DMS79 treated with DMSO at 0.1 percent for 48 hours (cell line): ENCODE measurements at regions not wholly inside any gene's neighbourhood (a gene's known extent, or its start where the extent isn't known, plus 50 kb on each side); places are given as distances from the start of the nearest gene placed in this dataset.

Source experiments
- DNase-seq: peaks from one replicate; lab custom pipeline; 2025; lab: John Stamatoyannopoulos, UW

GRCh38 chr10:133035952-133036351 lies 51.8 kb upstream of the ADGRA1 start:
- DNase-seq: no peak

- DNase-seq: no peak
Measured at GRCh38 chr10:133034762-133035161, 53.0 kb upstream of the ADGRA1 start.

DNA sequence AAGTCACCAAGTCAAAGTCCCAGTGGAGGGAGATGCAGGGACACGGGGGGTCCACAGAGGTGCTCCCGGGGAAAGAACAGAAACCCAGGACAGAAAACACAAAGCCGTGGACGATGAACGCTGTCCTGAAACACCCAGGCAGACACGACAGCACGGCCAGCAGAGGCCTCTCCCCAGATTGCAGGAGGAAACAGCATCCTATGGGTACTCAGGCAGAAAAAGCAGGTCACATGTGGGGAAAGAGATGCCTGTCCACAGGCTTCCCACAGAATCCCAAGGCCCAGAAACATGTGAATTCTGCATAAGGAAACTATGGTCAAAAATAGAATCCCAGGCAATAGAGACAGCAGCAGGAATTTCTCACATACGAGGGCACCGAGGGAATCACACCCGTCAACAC lies 53.6 kb upstream of the ADGRA1 start:
- DNase-seq: no peak

DNA sequence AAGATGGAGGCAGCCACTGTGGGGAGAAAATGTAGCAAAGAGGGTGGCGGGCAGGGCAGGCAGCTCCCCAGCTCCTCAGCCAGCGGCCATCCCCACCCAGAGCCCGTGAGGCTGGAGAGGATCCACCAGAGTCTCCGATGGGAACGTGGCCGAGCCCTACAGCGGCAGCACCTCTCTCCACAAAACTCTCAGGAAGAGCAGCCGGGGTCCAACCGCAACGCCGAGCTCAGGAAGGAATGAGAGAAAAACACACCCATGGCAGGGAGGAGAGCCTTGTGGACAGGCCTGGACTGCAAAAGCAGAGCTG lies 54.0 kb upstream of the ADGRA1 start:
- DNase-seq: no peak

GRCh38 chr10:133032976-133033741 lies 54.6 kb upstream of the ADGRA1 start:
- DNase-seq: no peak

- no peak for DNase-seq
Measured at GRCh38 chr10:133032231-133032630, 55.5 kb upstream of the ADGRA1 start.

- DNase-seq: no peak
Measured at GRCh38 chr10:133031541-133032125, 56.1 kb upstream of the ADGRA1 start.

- peak; percentile 18 for DNase-seq
Measured at GRCh38 chr10:133030781-133031180, 56.9 kb upstream of the ADGRA1 start.

DNA sequence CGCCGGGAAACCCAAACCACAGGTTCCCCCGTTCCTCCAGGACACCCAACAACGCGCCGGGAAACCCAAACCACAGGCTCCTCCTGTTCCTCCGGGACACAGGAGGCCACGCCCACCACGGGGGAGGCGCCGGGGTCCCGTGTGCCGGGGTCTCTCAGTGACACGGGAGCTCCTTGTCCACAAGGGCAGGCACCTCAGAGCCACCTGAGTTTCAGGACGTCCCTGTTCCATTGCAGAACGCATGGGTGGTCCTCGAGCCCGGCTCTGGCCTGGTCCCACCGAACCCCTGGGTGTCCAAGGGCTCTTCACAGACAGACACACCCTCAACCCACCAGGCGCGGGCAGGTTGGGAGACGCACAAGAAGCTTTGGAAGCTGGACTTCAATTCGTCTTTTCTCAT lies 57.6 kb upstream of the ADGRA1 start:
- no peak for DNase-seq

- no peak for DNase-seq
Measured at GRCh38 chr10:133028956-133029355, 58.8 kb upstream of the ADGRA1 start.

DNA sequence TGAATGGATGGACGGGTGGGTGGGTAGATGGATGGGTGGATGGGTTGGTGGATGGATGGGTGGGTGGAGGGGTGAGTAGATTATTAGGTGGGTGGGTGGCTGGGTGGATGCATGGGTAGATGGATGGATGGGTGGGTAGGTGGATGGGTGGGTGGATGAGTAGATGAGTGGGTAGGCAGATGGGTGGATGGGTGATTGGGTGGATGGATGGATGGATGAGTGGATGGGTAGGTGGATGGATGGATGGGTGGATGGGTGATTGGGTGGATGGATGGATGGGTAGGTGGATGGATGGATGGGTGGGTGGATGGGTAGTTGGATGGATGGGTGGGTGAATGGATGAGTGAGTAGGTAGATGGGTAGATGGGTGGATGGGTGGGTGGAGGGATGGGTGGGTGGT lies 59.6 kb upstream of the ADGRA1 start:
- DNase-seq: no peak

GRCh38 chr10:133027482-133027881 lies 60.2 kb upstream of the ADGRA1 start:
- no peak for DNase-seq

GRCh38 chr10:133026726-133027395 lies 60.9 kb upstream of the ADGRA1 start:
- no peak for DNase-seq

DNA sequence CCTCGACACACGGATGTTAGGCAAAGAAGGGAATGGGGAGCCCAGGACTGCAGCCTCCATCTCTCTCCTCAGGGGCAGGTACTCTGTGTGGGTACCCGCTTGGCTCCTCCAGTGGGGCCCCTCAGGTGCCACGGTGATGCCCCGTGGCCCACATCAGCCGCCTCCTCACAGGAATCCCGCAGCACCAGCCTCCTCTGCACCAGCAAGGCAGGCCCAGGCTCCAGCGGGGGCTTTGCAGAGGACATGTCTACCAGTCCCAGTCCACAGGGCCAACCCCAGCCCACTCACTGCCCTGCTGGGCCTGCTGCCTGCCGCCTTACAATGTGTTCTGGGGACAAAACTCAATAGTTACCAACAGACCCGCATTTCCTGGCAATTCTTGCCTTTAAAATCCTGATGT lies 61.6 kb upstream of the ADGRA1 start:
- DNase-seq: no peak

- DNase-seq: no peak
Measured at GRCh38 chr10:133025558-133026090, 62.1 kb upstream of the ADGRA1 start.

- no peak for DNase-seq
Measured at GRCh38 chr10:133024704-133025557, 62.8 kb upstream of the ADGRA1 start.

- no peak for DNase-seq
Measured at GRCh38 chr10:133023216-133023843, 64.4 kb upstream of the ADGRA1 start.

GRCh38 chr10:133022776-133023100 lies 65.0 kb upstream of the ADGRA1 start:
- no peak for DNase-seq

GRCh38 chr10:133021963-133022775 lies 65.6 kb upstream of the ADGRA1 start:
- no peak for DNase-seq

- DNase-seq: no peak
Measured at GRCh38 chr10:133021116-133021962, 66.4 kb upstream of the ADGRA1 start.
